DLD1 (cell line): ENCODE measurements at regions not wholly inside any gene's neighbourhood (a gene's known extent, or its start where the extent isn't known, plus 50 kb on each side); places are given as distances from the start of the nearest gene placed in this dataset.

ENCODE experiments used
- in situ Hi-C: cut with HindIII; loops from 2 replicates; pipeline ENCODE4 v1.10.0; 2017; ENCODE audit warnings: low sequenced_read_pairs

- in situ Hi-C loops: no loop called here
These were observed 471.0 kb upstream of the PROK2 start for GRCh38 chr3:72255791-72256559.

DNA sequence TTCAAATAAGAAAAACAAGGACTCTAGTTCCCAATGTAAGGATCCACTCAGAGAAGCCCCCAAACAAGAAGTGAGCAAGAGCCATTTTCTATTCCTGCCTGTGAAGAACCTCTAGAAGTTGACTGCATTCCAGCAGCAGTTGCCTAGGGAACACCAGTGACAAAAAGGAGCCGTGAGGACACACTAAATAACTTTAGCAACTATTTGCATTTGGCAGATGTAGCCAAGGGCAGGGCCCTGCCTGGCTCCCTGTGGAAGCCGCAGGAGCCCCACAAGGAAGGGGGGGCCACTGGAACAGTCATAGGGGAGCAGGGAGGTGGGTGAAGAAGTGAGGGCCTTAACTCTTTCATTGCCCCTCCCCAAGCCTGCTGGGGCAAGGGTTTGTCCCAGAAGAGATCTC lies 470.2 kb upstream of the PROK2 start:
- in situ Hi-C loops: no loop called here

GRCh38 chr3:72254483-72254882 lies 469.5 kb upstream of the PROK2 start:
- in situ Hi-C loops: no loop called here

- in situ Hi-C loops: no loop called here
These were observed 465.8 kb upstream of the PROK2 start for GRCh38 chr3:72250725-72251124.

DNA sequence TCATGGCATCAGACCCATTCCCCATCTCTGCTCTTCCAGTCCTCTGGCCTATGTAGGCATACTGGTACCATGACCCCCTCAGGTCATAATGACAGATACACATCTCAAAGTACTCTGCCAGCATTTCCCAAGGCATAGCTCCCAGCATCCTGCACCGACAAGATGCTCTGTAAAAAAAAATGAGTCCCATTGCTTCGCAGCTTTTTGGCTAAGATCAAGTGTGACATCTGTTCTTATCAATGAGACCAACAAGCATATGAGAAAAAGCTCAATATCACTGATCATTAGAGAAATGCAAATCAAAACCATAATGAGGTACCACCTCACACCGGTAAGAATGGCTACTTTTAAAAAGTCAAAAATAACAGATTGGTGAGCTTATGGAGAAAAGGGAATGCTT lies 463.9 kb upstream of the PROK2 start:
- in situ Hi-C loops: no loop called here

DNA sequence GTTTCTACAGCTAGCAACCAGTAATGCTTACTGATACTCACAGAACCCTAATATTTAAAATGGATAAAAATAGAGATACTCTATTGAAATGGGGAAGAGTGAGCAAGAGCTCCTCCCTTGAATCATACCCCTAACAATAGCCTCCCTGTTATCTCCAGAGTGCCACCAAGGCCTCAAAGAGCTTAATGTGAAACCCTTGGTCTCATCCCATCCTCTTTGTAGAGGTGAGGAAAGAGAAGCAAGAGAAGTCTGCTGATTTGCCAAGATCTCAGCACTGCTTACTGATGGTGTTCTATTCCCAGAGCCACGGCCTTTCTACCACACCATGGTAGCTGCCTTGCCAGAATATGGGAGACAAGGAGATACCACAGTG lies 463.4 kb upstream of the PROK2 start:
- in situ Hi-C loops: no loop called here

- in situ Hi-C loops: no loop called here
These were observed 462.9 kb upstream of the PROK2 start for GRCh38 chr3:72247645-72248388.

- in situ Hi-C loops: no loop called here
These were observed 462.2 kb upstream of the PROK2 start for GRCh38 chr3:72247126-72247525.

GRCh38 chr3:72246685-72247084 lies 461.7 kb upstream of the PROK2 start:
- in situ Hi-C loops: no loop called here

DNA sequence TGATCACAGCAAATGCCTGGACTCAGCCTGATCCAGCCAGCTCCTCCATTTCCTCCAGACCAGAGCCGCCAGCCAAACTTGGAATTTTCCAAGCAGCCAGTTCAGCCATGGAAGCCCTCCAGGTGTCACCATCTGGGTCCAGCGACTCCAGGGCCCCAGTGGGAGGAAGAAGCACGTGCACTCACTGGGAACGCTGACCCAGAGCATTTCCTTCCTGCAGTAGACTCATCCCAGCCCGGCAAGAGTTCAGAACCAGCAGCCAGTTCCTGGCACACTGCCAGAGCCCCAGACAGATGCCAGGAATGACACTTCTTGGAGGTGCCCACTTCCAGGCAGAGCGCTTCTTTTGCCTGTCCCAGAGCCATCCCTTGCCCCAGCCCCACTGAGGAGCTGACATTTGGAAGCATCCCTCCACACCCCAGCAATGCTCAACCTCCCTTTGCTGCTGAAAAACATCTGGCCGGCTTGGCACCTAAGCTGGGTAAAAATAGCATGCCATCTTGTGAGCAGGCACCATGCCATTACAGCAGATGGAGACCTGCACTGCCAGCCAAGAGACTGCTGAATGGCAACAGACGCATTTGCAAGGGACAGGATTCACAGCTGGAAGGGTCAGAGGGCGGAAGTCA lies 460.3 kb upstream of the PROK2 start:
- in situ Hi-C loops: no loop called here

- in situ Hi-C loops: no loop called here
These were observed 459.4 kb upstream of the PROK2 start for GRCh38 chr3:72244396-72244795.

DNA sequence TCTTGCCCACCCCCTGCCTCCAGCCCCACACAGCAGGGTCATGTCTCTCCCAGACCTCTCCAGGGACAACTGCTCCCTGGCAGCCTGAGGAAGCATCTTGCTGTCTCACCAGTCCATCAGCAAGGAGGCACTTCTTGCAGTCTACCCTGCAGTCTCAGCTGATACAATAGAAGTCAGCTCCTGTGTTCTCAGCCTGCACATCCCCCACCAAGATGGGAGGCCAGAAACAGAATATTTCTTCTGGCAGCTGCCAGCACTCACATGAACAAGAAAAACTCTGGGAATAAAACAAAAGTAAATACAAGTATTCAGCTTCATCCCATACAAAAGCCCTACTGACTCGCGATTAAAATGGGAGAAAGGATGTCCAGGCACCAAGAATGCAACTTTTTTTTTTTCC lies 457.4 kb upstream of the PROK2 start:
- in situ Hi-C loops: no loop called here

- in situ Hi-C loops: no loop called here
These were observed 456.6 kb upstream of the PROK2 start for GRCh38 chr3:72241525-72241924.

DNA sequence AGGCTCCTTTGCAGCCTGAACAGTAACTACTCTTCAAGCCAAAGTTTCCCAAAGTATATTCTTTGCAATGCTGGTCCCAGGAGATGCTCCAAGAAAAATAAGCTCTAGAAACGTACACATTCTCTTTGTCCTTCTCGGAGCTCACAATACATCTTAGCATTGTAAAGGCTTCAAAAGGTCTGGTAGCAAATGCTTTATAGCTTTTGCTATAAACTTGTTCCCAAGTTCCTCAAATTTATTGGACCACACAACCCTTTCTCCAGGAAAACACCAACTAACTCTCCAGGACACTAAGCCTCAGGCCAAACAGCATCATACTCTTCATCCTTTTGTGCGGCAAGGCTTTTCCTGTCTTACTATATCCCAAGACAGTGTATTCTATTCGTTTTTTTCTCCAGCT lies 455.6 kb upstream of the PROK2 start:
- in situ Hi-C loops: no loop called here

- in situ Hi-C loops: loop anchor here (10.0 kb wide), 1 partner anchor 64 kb away; no protein-coding TSS in a partner anchor
These were observed 453.9 kb upstream of the PROK2 start for GRCh38 chr3:72238801-72239200.

- in situ Hi-C loops: loop anchor here (10.0 kb wide), 1 partner anchor 63 kb away; no protein-coding TSS in a partner anchor
These were observed 453.2 kb upstream of the PROK2 start for GRCh38 chr3:72238010-72238691.

GRCh38 chr3:72237679-72238009 lies 452.7 kb upstream of the PROK2 start:
- in situ Hi-C loops: loop anchor here (10.0 kb wide), 1 partner anchor 63 kb away; no protein-coding TSS in a partner anchor

GRCh38 chr3:72234391-72234790 lies 449.4 kb upstream of the PROK2 start:
- in situ Hi-C loops: loop anchor here (10.0 kb wide), 1 partner anchor 60 kb away; no protein-coding TSS in a partner anchor

- in situ Hi-C loops: loop anchor here (10.0 kb wide), 1 partner anchor 59 kb away; no protein-coding TSS in a partner anchor
These were observed 448.6 kb upstream of the PROK2 start for GRCh38 chr3:72233571-72233970.

- in situ Hi-C loops: loop anchor here (10.0 kb wide), 1 partner anchor 58 kb away; no protein-coding TSS in a partner anchor
These were observed 447.8 kb upstream of the PROK2 start for GRCh38 chr3:72232777-72233176.

GRCh38 chr3:72232331-72232730 lies 447.4 kb upstream of the PROK2 start:
- in situ Hi-C loops: loop anchor here (10.0 kb wide), 1 partner anchor 58 kb away; no protein-coding TSS in a partner anchor
